CD4-positive, alpha-beta memory T cell (primary cell): ENCODE measurements at regions not wholly inside any gene's neighbourhood (a gene's known extent, or its start where the extent isn't known, plus 50 kb on each side); places are given as distances from the start of the nearest gene placed in this dataset.

Experiments used
- CTCF ChIA-PET: fragments of 350-600 bp; sonication (Branson Sonifier 250); formaldehyde crosslinking; loops from one replicate; lab custom pipeline; 2021; ENCODE audit warnings: inconsistent platforms; ENCODE audit not compliant: partially characterized antibody; lab: Charles Lee
- POLR2A ChIA-PET: fragments of 350-600 bp; sonication (Branson Sonifier 250); formaldehyde crosslinking; loops from one replicate; lab custom pipeline; 2021; ENCODE audit not compliant: partially characterized antibody; lab: Charles Lee
- DNase-seq, 5 donors: peaks; one replicate each; pipeline versions ENCODE4 v3.0.0 to v3.0.0-alpha.2; 2020 to 2022; ENCODE audit warnings: mixed read lengths in 1 of 5
- H3K27ac ChIP-seq: one replicate; pipeline ENCODE4 v1.7.0; 2013; ENCODE audit warnings: low read depth, low read length
- H3K27me3 ChIP-seq: 2 replicates; pipeline ENCODE4 v1.7.0; 2013; ENCODE audit warnings: mild to moderate bottlenecking, low read length, moderate library complexity; ENCODE audit not compliant: insufficient read depth
- H3K36me3 ChIP-seq: 2 replicates; pipeline ENCODE4 v1.7.0; 2013; ENCODE audit warnings: mild to moderate bottlenecking, low read length, moderate library complexity; ENCODE audit not compliant: insufficient read depth
- H3K4me1 ChIP-seq: 2 replicates; pipeline ENCODE4 v1.7.0; 2013; ENCODE audit warnings: mild to moderate bottlenecking, low read length, moderate library complexity; ENCODE audit not compliant: insufficient read depth
- H3K4me3 ChIP-seq, 2 donors: one replicate each; pipeline ENCODE4 v1.7.0; 2013; ENCODE audit warnings: low read length in 2 of 2, mild to moderate bottlenecking in 1 of 2
- H3K9me3 ChIP-seq, 2 donors: one replicate each; pipeline ENCODE4 v1.7.0; 2013; ENCODE audit warnings: low read length in 2 of 2, control low read depth in 1 of 2; ENCODE audit not compliant: control insufficient read depth in 1 of 2
- H3K27ac Mint-ChIP-seq, 7 donors: one replicate each; pipeline ENCODE4 v1.8.0; 2020 to 2021; ENCODE audit warnings: mixed read lengths in 7 of 7, mild to moderate bottlenecking in 6 of 7, inconsistent platforms in 3 of 7, moderate library complexity in 3 of 7
- H3K27me3 Mint-ChIP-seq, 2 donors: one replicate each; pipeline ENCODE4 v1.8.0; 2020 to 2021; ENCODE audit warnings: mixed read lengths in 2 of 2
- H3K36me3 Mint-ChIP-seq, 2 donors: one replicate each; pipeline ENCODE4 v1.8.0; 2020 to 2021; ENCODE audit warnings: mixed read lengths in 2 of 2, inconsistent platforms in 1 of 2, mild to moderate bottlenecking in 1 of 2
- H3K4me1 Mint-ChIP-seq, 4 donors: one replicate each; pipeline ENCODE4 v1.8.0; 2020 to 2021; ENCODE audit warnings: mixed read lengths in 4 of 4, mild to moderate bottlenecking in 1 of 4
- H3K4me3 Mint-ChIP-seq, 8 donors: one replicate each; pipeline ENCODE4 v1.8.0; 2020 to 2021; ENCODE audit warnings: mixed read lengths in 8 of 8, mild to moderate bottlenecking in 7 of 8, moderate library complexity in 6 of 8, inconsistent platforms in 3 of 8
- H3K9me3 Mint-ChIP-seq, 8 donors: one replicate each; pipeline ENCODE4 v1.8.0; 2020 to 2021; ENCODE audit warnings: mixed read lengths in 8 of 8, mild to moderate bottlenecking in 5 of 8, inconsistent platforms in 3 of 8, moderate library complexity in 1 of 8
- intact Hi-C: fragments of 100-400 bp; cut with micrococcal nuclease; formaldehyde crosslinking; loops from one replicate; pipeline ENCODE4 v1.15.1; 2023

DNA sequence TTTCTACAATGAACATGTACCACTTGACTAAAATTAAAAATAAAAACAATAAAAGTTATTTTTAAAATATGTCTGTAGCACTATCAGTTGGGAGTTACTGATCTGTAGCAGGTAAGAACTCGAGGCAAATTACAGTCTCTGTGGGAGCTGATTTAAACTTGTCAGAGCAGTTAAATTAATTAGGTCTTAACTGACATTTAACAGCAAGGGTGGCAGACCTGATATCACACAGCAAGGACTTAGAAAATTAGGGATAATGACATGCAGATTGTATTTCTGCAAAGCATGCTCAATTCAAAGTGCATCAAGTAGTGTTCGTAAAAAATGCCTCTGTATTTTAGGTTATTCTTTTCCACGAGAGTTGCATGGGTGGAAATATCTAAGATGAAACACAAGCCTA is 208.9 kb downstream of the SPATA18 start:
- no peak overlapping the region for H3K27ac Mint-ChIP-seq
- H3K4me3 ChIP-seq: no peak overlapping the region
- peaks cover 0 to 3% (median 0%) of the 10 kb centered on the region in 8 donors for H3K9me3 Mint-ChIP-seq
- H3K4me1 ChIP-seq: no peaks in the 10 kb centered on the region
- peaks cover 0 to 2% of the 10 kb centered on the region in 2 donors for H3K27me3 Mint-ChIP-seq
- DNase-seq: no peak
- H3K9me3 ChIP-seq: no peaks in the 10 kb centered on the region
- H3K36me3 ChIP-seq: no peaks in the 10 kb centered on the region
- no peaks in the 10 kb centered on the region for H3K36me3 Mint-ChIP-seq
- no peak overlapping the region for H3K4me3 Mint-ChIP-seq
- ChIA-PET CTCF (no interaction called here), POLR2A (no interaction called here)
- no peaks in the 10 kb centered on the region for H3K27me3 ChIP-seq
- H3K4me1 Mint-ChIP-seq: no peaks in the 10 kb centered on the region
- H3K27ac ChIP-seq: no peak overlapping the region
- intact Hi-C loops: no loop called here

- Histone ChIP-seq H3K27ac (no peak overlapping the region), H3K27me3 (no peaks in the 10 kb centered on the region), H3K36me3 (no peaks in the 10 kb centered on the region), H3K4me3 (no peak overlapping the region), H3K4me1 (no peaks in the 10 kb centered on the region), H3K9me3 (no peaks in the 10 kb centered on the region)
- no peak for DNase-seq
- Mint-ChIP-seq H3K27ac (no peak overlapping the region), H3K9me3 (peaks cover 0 to 3% (median 0%) of the 10 kb centered on the region in 8 donors), H3K27me3 (peaks cover 0 to 2% of the 10 kb centered on the region in 2 donors), H3K4me3 (no peak overlapping the region), H3K36me3 (no peaks in the 10 kb centered on the region), H3K4me1 (no peaks in the 10 kb centered on the region)
- CTCF ChIA-PET: no interaction called here
- intact Hi-C loops: no loop called here
- POLR2A ChIA-PET: no interaction called here
These were observed 209.6 kb downstream of the SPATA18 start for GRCh38 chr4:52260514-52261210.

DNA sequence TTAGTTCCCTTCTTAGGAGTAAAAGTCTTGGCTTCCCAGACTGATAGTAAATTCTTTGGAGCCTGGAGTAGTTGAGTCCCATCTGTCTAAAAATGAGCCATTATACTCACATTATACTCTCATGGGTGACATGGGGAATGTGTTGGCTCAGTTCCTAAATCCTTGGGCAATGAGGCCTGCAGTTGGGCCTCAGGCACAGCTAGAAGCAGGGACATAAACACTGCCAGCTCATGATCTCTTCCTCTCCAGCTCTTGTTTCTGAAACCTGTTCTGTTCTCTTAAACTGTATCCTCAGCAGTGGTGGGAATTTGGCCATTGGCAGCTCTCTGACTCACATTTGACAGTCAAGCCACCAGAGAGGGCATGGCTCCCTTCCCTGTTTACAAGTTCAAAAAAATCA is 212.5 kb downstream of the SPATA18 start:
- no peaks in the 10 kb centered on the region for H3K9me3 ChIP-seq
- intact Hi-C loops: no loop called here
- H3K4me1 Mint-ChIP-seq: no peaks in the 10 kb centered on the region
- no peaks in the 10 kb centered on the region for H3K27me3 ChIP-seq
- no peaks in the 10 kb centered on the region for H3K36me3 ChIP-seq
- CTCF ChIA-PET: no interaction called here
- no peak overlapping the region for H3K27ac ChIP-seq
- no peak for DNase-seq
- no peaks in the 10 kb centered on the region for H3K4me1 ChIP-seq
- no peak overlapping the region for H3K27ac Mint-ChIP-seq
- H3K4me3 ChIP-seq: no peak overlapping the region
- H3K4me3 Mint-ChIP-seq: no peak overlapping the region
- H3K27me3 Mint-ChIP-seq: no peaks in the 10 kb centered on the region
- H3K9me3 Mint-ChIP-seq: peaks cover 0 to 2% (median 0%) of the 10 kb centered on the region in 8 donors
- POLR2A ChIA-PET: no interaction called here
- no peaks in the 10 kb centered on the region for H3K36me3 Mint-ChIP-seq

DNA sequence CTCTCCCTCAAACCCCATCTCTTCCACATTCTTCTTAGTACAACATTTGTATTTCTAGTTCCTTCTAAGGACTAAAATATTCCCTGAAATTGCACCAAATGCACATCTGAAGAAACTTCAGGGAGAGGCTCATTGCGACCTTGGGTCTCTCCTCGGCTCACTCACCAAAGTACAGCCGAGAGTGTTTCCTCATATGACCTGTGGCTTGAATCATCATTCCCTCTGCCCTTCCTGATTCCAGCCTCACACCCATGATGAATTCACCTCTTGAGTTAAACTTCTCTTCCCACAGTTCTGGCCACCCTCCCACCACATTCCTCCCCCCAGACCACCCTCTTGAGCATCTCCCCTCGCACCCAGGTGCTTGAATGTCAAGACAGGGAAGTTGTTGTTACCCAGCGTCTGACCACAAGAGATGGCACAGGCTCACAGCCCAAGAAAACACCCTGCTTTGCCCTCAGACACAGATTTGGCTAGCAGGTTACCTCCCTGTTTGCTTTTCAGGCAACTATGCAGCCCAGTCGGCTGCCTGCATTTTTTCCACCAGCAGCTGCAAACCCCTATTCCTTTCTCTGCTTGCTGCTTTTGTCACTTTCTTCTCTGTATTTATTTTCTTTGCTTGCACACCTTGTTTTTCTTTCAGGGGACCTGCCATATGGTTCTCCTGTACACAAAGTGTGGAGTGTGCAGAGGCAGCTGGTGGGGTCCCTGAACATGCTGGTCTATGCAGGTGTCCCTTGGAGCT is 214.8 kb downstream of the SPATA18 start:
- ChIA-PET CTCF (no interaction called here), POLR2A (no interaction called here)
- Histone ChIP-seq H3K9me3 (no peaks in the 10 kb centered on the region), H3K36me3 (no peaks in the 10 kb centered on the region), H3K27ac (no peak overlapping the region), H3K4me1 (no peaks in the 10 kb centered on the region), H3K4me3 (no peak overlapping the region), H3K27me3 (no peaks in the 10 kb centered on the region)
- H3K27me3 Mint-ChIP-seq: no peaks in the 10 kb centered on the region
- H3K36me3 Mint-ChIP-seq: no peaks in the 10 kb centered on the region
- no peaks in the 10 kb centered on the region for H3K9me3 Mint-ChIP-seq
- no peak overlapping the region for H3K4me3 Mint-ChIP-seq
- peak overlapping the region in 1 of 7 donors; percentile 1 for H3K27ac Mint-ChIP-seq
- H3K4me1 Mint-ChIP-seq: no peaks in the 10 kb centered on the region
- no peak for DNase-seq
- intact Hi-C loops: no loop called here

DNA sequence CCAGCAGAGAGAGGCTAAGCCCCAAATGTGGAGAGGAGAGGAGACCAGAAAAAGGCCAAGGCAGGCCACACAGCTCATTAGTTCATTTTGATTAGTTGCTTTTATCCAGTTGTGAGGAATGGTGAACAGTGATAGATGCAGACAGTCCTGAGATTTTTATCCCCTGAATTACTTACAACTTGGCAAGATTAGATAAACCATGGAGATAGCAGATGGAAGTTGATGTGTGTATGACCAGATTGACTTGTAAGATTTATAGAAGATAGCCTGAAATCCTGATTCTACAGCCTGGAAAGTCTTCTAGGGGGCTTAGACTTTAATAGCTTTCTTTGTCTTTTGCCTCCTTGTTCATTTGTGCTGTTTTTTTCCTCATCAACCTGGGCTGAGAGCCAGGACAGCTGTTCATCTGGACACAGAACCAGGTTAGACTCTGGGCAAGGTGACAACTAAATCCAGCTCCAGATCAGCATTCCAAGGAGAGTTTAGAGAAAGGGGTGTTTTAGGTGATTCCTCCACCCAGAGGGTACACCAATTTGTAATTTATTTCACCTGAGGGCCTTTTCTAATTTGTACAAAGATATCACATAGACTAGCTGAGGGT is 215.5 kb downstream of the SPATA18 start:
- Mint-ChIP-seq H3K36me3 (no peaks in the 10 kb centered on the region), H3K27ac (no peak overlapping the region), H3K4me3 (no peak overlapping the region), H3K27me3 (no peaks in the 10 kb centered on the region), H3K9me3 (peaks cover 0 to 2% (median under 1%) of the 10 kb centered on the region in 8 donors), H3K4me1 (no peaks in the 10 kb centered on the region)
- Histone ChIP-seq H3K27me3 (no peaks in the 10 kb centered on the region), H3K27ac (no peak overlapping the region), H3K9me3 (no peaks in the 10 kb centered on the region), H3K36me3 (no peaks in the 10 kb centered on the region), H3K4me1 (no peaks in the 10 kb centered on the region), H3K4me3 (no peak overlapping the region)
- ChIA-PET CTCF (no interaction called here), POLR2A (no interaction called here)
- intact Hi-C loops: no loop called here
- no peak for DNase-seq

DNA sequence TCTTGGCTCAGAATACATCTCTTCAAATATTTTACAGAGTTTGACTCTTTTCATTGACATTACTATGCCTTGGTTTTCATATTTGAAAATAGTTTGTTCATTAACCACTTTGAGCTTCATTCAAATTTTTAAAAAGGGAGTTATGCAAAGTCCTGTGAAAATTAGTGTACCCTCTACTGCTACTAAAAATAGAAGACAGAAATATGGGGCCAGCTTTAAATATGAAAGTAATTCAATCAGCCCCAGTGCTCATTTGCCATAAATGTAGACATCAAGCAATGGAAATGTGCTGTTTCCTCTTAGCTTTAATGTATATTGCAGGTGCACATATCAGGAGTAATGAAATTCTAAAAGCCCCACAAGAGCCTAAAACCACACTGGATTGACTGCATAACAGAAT is 218.7 kb downstream of the SPATA18 start:
- ChIA-PET POLR2A (no interaction called here), CTCF (no interaction called here)
- no peaks in the 10 kb centered on the region for H3K36me3 Mint-ChIP-seq

GRCh38 chr4:52273885-52274284 is 222.8 kb downstream of the SPATA18 start:
- no peak overlapping the region for H3K4me3 Mint-ChIP-seq
- no peak overlapping the region for H3K27ac Mint-ChIP-seq
- H3K9me3 Mint-ChIP-seq: peaks cover 4 to 24% (median 14%) of the 10 kb centered on the region in 8 donors
- no peaks in the 10 kb centered on the region for H3K4me1 ChIP-seq
- no peak for DNase-seq
- H3K36me3 ChIP-seq: no peaks in the 10 kb centered on the region
- POLR2A ChIA-PET: no interaction called here
- H3K4me1 Mint-ChIP-seq: no peaks in the 10 kb centered on the region
- H3K36me3 Mint-ChIP-seq: peaks cover 0 to 3% of the 10 kb centered on the region in 2 donors
- intact Hi-C loops: no loop called here
- H3K4me3 ChIP-seq: no peak overlapping the region
- H3K9me3 ChIP-seq: no peaks in the 10 kb centered on the region
- H3K27me3 Mint-ChIP-seq: no peaks in the 10 kb centered on the region
- CTCF ChIA-PET: no interaction called here
- H3K27me3 ChIP-seq: no peaks in the 10 kb centered on the region
- H3K27ac ChIP-seq: no peak overlapping the region

More for the DNA sequence above, 218.7 kb downstream of the SPATA18 start:
- H3K4me1 Mint-ChIP-seq: no peaks in the 10 kb centered on the region
- Histone ChIP-seq H3K27ac (no peak overlapping the region), H3K36me3 (no peaks in the 10 kb centered on the region), H3K27me3 (no peaks in the 10 kb centered on the region), H3K4me1 (no peaks in the 10 kb centered on the region), H3K9me3 (no peaks in the 10 kb centered on the region), H3K4me3 (no peak overlapping the region)
- peaks cover 0 to 11% (median 4%) of the 10 kb centered on the region in 8 donors for H3K9me3 Mint-ChIP-seq
- H3K4me3 Mint-ChIP-seq: no peak overlapping the region
- intact Hi-C loops: no loop called here
- no peaks in the 10 kb centered on the region for H3K27me3 Mint-ChIP-seq
- no peak for DNase-seq
- no peak overlapping the region for H3K27ac Mint-ChIP-seq
